Pancreas (tissue), 10 donors: ENCODE measurements at regions not wholly inside any gene's neighbourhood (a gene's known extent, or its start where the extent isn't known, plus 50 kb on each side); places are given as distances from the start of the nearest gene placed in this dataset.

ENCODE experiments used
- ATAC-seq, 4 donors: fragments of 200-7000 bp; cut with Tn5 transposase; one replicate each; pipeline versions ENCODE4 v1.8.0 to v1.9.1; 2020; ENCODE audit warnings: mild to moderate bottlenecking in 4 of 4, moderate library complexity in 4 of 4
- DNase-seq, 6 donors: peaks; one replicate each; pipeline ENCODE4 v3.0.0-alpha.2; 2020
- FAIRE-seq: peaks from 2 replicates; lab custom pipeline; 2012; peaks lifted over from hg19 to GRCh38; lab: Jason Lieb, UNC
- H3K27ac ChIP-seq, 4 donors: fragments of 200-600 bp; sonication (generic); 1 replicate in 3 of 4; 2 replicates in 1 of 4; pipeline versions ENCODE4 v1.5.0 to v1.8.0; 2020
- H3K27me3 ChIP-seq, 4 donors: fragments of 200-600 bp; one replicate each; pipeline ENCODE4 v1.8.0; 2021
- H3K36me3 ChIP-seq, 3 donors: fragments of 200-600 bp; sonication (generic) in 1 of 3; one replicate each; pipeline versions ENCODE4 v1.5.0 to v1.8.0; 2020 to 2021
- H3K4me1 ChIP-seq, 3 donors: fragments of 200-600 bp; one replicate each; pipeline ENCODE4 v1.8.0; 2021
- H3K4me3 ChIP-seq, 4 donors: fragments of 200-600 bp; sonication (generic) in 2 of 4; one replicate each; pipeline versions ENCODE4 v1.5.0 to v1.8.0; 2020 to 2021
- H3K9me3 ChIP-seq, 4 donors: fragments of 200-600 bp; one replicate each; pipeline ENCODE4 v1.8.0; 2021
- CTCF ChIP-seq, 4 donors: fragments of 200-600 bp; sonication (generic) in 3 of 4; IDR thresholded peaks; one replicate each; pipeline versions ENCODE4 v1.5.0 to v1.8.0; 2021; ENCODE audit warnings: antibody characterized with exemption in 4 of 4
- WGBS, 2 donors: extraction: QIAGEN DNeasy Blood & Tissue Kit; methylation state at CpG; one replicate each; pipeline ENCODE4 v1.1.7; 2013; 5-methylcytosine and 5-hydroxymethylcytosine counted together
- intact Hi-C, 3 donors: fragments of 100-400 bp; cut with DNase I; formaldehyde crosslinking; loops; one replicate each; pipeline versions ENCODE4 v1.11.1 to v1.14.2; 2022
- donor health status: healthy with polysubstance abuse.
- donor health status: DM: no; HTN: no; CAD: no; lungs with moderate emphysema.
- donor health status: DM: no; HTN: no; CAD: no.
- donor health status: control.
- donor health status: control.
- donor health status: Bipolar disorder and iron deficiency.
- donor health status: DM: yes; HTN: yes; CAD: no.
- donor health status: DM: no; HTN: no; CAD: no.
- donor health status: DM: no; HTN: no; CAD: no.
- donor health status: DM: yes; HTN: yes; CAD: no.

- Histone ChIP-seq H3K9me3 (no peaks in the 10 kb centered on the region), H3K27me3 (no peaks in the 10 kb centered on the region), H3K4me1 (no peaks in the 10 kb centered on the region), H3K27ac (no peak overlapping the region), H3K36me3 (no peaks in the 10 kb centered on the region), H3K4me3 (no peak overlapping the region)
- ATAC-seq (no peak), DNase-seq (no peak), FAIRE-seq (no peak)
- intact Hi-C loops, result no loop called here
- WGBS, 2 donors, result 46 to 98% methylated on average over 1 of the region's 1 CpG
- no peak for TF ChIP-seq CTCF (IDR thresholded peaks at IDR 0.05)
Observed at GRCh38 chr12:77344651-77345050, 279.3 kb upstream of the E2F7 start.

- Histone ChIP-seq H3K27ac (no peak overlapping the region), H3K36me3 (no peaks in the 10 kb centered on the region), H3K27me3 (no peaks in the 10 kb centered on the region), H3K9me3 (no peaks in the 10 kb centered on the region), H3K4me3 (no peak overlapping the region), H3K4me1 (no peaks in the 10 kb centered on the region)
- ATAC-seq, result no peak
- intact Hi-C loops, result no loop called here
- no peak for TF ChIP-seq CTCF (IDR thresholded peaks at IDR 0.05)
- no peak for FAIRE-seq
- WGBS, 2 donors, result 43 to 52% methylated on average over 1 of the region's 1 CpG
- no peak for DNase-seq
Observed at GRCh38 chr12:77343291-77343690, 277.9 kb upstream of the E2F7 start.

- no peaks in the 10 kb centered on the region for H3K4me1 ChIP-seq
- H3K36me3 ChIP-seq, result no peaks in the 10 kb centered on the region
- intact Hi-C loops, result no loop called here
- DNase-seq (no peak), FAIRE-seq (no peak), ATAC-seq (no peak)
- WGBS, 2 donors, result 27 to 30% methylated on average over 2 of the region's 2 CpGs
- H3K4me3 ChIP-seq, result no peak overlapping the region
- H3K27me3 ChIP-seq, result no peaks in the 10 kb centered on the region
- TF ChIP-seq CTCF (IDR thresholded peaks at IDR 0.05), result no peak
- no peak overlapping the region for H3K27ac ChIP-seq
- no peaks in the 10 kb centered on the region for H3K9me3 ChIP-seq
Observed at GRCh38 chr12:77342253-77342652, 276.9 kb upstream of the E2F7 start.

GRCh38 chr12:77339610-77340009, 274.2 kb upstream of the E2F7 start:
- 94 to 96% methylated on average over 1 of the region's 1 CpG for WGBS, 2 donors
- FAIRE-seq (no peak), ATAC-seq (no peak), DNase-seq (no peak)
- no peak for TF ChIP-seq CTCF (IDR thresholded peaks at IDR 0.05)
- Histone ChIP-seq H3K36me3 (no peaks in the 10 kb centered on the region), H3K4me1 (no peaks in the 10 kb centered on the region), H3K9me3 (no peaks in the 10 kb centered on the region), H3K27ac (no peak overlapping the region), H3K27me3 (no peaks in the 10 kb centered on the region), H3K4me3 (no peak overlapping the region)
- intact Hi-C loops, result no loop called here

GRCh38 chr12:77337362-77337761, 272.0 kb upstream of the E2F7 start:
- intact Hi-C loops, result no loop called here
- FAIRE-seq (no peak), DNase-seq (no peak), ATAC-seq (no peak)
- no peak for TF ChIP-seq CTCF (IDR thresholded peaks at IDR 0.05)
- Histone ChIP-seq H3K4me3 (no peak overlapping the region), H3K36me3 (no peaks in the 10 kb centered on the region), H3K9me3 (no peaks in the 10 kb centered on the region), H3K27me3 (no peaks in the 10 kb centered on the region), H3K27ac (no peak overlapping the region), H3K4me1 (no peaks in the 10 kb centered on the region)
- 64 to 70% methylated on average over 5 of the region's 5 CpGs for WGBS, 2 donors
